ENCODE measurements at regions not wholly inside any gene's neighbourhood (a gene's known extent, or its start where the extent isn't known, plus 50 kb on each side); places are given as distances from the start of the nearest gene placed in this dataset.

DNA sequence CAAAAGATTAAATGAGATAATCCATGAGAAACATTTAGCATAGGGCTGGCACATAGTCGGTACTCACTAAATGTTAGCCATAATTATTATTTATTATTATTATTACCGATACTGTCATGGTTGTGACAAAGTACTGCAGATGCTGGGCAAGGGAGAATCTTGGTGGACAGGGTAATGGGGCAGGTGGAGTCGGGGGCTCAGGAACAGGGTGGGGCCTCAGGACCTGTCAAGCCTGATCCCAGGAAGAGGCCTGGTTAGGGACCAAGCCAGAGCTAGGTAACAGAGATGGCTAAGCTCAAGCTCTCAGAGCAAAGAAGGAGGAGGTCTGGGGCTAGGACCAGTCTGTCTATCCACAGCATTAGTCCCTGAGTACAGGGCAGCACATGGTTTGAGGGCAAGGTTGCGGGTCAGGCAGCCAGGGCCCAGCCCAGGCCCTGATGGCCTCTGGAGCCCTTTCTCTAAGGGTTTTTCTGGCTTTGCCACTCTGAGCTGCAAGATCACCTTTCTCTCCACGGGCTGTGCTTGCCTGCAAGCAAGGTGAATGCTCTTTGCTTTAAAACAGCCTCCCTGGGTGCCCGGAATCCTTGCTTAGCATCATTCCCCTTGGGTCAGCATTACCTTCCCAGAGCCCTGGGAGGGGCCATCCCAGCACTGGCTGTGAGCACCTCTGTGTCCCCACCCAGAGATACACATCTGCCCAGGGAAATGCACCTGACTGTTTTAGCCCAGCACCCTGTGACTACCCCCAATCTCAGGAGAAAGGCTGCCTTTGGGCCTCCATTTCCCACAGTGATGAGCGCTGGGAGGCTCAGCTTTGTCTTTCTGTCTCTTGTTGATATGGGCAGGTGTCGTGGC is 572.0 kb downstream of the PTPRU start:
- Mint-ChIP-seq H3K36me3 (no peaks in the 10 kb centered on the region), H3K27ac (no peak overlapping the region), H3K4me1 (no peaks in the 10 kb centered on the region)

DNA sequence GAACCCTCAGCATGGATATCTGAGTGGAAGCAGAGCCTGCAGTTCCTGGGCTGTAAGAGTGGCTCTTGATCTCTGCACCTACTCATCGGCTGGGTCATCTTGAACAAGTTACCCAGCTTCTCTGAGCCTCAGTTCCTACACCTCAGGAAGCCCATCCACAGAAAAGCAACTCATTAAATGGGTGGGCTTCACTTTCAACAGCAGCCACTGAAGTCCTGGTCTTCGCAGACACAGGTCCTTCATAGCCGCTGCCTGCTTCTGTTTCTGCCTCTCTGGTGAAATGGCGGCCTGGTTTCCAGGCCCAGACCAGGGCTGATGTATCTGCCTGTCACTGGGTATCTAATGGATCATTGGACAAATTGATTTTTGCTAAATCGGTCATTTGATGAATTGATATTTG is 571.4 kb downstream of the PTPRU start:
- Mint-ChIP-seq H3K27ac (no peak overlapping the region), H3K36me3 (no peaks in the 10 kb centered on the region), H3K4me3 (no peak overlapping the region), H3K27me3 (ENCODE audit: low read depth in 3 of 3) (peaks cover 0 to 10% (median 0%) of the 10 kb centered on the region in 3 donors), H3K4me1 (no peaks in the 10 kb centered on the region), H3K9me3 (no peaks in the 10 kb centered on the region)
- no peak for DNase-seq

More for the DNA sequence above, 572.0 kb downstream of the PTPRU start:
- Mint-ChIP-seq H3K9me3 (no peaks in the 10 kb centered on the region), H3K4me3 (no peak overlapping the region), H3K27me3 (ENCODE audit: low read depth in 3 of 3) (peaks cover 0 to 10% (median 0%) of the 10 kb centered on the region in 3 donors)
- DNase-seq: no peak

GRCh38 chr1:29806646-29807319 is 570.5 kb downstream of the PTPRU start:
- H3K27me3 Mint-ChIP-seq (ENCODE audit: low read depth in 3 of 3): peaks cover 0 to 10% (median 1%) of the 10 kb centered on the region in 3 donors
- no peaks in the 10 kb centered on the region for H3K36me3 Mint-ChIP-seq
- no peak overlapping the region for H3K4me3 Mint-ChIP-seq
- H3K4me1 Mint-ChIP-seq: no peaks in the 10 kb centered on the region
- DNase-seq: no peak
- no peak overlapping the region for H3K27ac Mint-ChIP-seq
- no peaks in the 10 kb centered on the region for H3K9me3 Mint-ChIP-seq

DNA sequence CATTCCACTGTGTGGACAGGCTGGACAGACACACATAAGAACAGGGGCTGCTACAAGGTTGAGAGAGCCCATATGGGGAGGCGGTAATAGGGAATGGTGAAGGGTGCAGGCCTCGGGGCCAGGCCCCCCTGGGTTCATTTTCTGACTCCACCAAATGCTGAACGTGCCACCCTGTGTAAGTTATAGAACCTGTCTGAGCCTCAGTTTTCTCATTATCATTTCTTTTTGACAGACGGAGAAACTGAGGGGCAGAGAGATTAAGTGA is 569.5 kb downstream of the PTPRU start:
- Mint-ChIP-seq H3K27me3 (ENCODE audit: low read depth in 3 of 3) (peaks cover 0 to 7% (median 1%) of the 10 kb centered on the region in 3 donors), H3K4me3 (no peak overlapping the region), H3K36me3 (no peaks in the 10 kb centered on the region), H3K9me3 (no peaks in the 10 kb centered on the region), H3K4me1 (no peaks in the 10 kb centered on the region), H3K27ac (no peak overlapping the region)
- no peak for DNase-seq

DNA sequence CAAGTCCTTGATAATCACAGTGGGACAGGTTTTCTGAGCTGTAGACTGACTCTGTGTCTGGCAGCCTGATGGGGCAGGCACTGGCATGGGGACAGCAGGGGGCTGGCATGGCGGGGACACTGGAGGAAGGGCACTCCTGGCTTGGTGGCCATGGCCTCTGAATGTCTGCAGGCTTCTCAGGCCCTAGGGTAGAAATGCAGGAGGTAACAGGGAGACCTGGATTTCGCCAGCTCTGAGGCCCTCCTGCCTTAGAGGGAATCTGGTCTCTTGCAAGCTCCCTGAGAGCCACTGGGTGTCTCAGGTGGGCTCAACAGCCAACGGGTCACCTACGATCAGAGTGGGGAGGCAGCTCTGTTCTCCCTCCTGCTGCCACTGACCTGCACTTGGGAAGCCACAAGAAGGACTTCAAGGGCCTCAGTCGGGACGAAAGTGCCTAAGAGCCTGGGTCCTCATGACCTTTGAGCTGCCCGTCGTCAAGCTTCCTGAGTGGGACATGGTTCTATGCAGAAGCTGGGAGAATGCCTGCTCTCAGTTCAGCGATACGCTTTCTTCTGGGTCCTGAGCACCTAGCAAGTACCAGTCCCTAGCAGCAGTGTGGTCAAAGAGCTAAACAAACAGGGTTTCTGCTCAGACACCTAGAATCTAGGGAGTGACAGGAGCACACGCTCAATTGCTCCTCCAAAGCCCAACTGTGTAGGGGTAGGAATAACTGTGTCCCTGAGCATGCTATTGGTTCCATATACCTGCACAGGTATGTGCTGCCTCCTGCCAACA is 569.0 kb downstream of the PTPRU start:
- Mint-ChIP-seq H3K36me3 (no peaks in the 10 kb centered on the region), H3K27me3 (ENCODE audit: low read depth in 3 of 3) (peaks cover 0 to 3% (median 1%) of the 10 kb centered on the region in 3 donors), H3K4me3 (no peak overlapping the region), H3K9me3 (no peaks in the 10 kb centered on the region), H3K27ac (no peak overlapping the region), H3K4me1 (no peaks in the 10 kb centered on the region)
- DNase-seq: no peak

GRCh38 chr1:29804181-29804899 is 568.0 kb downstream of the PTPRU start:
- peaks cover 0 to 3% (median 1%) of the 10 kb centered on the region in 3 donors for H3K27me3 Mint-ChIP-seq (ENCODE audit: low read depth in 3 of 3)
- H3K36me3 Mint-ChIP-seq: no peaks in the 10 kb centered on the region
- no peaks in the 10 kb centered on the region for H3K9me3 Mint-ChIP-seq
- H3K4me1 Mint-ChIP-seq: no peaks in the 10 kb centered on the region
- DNase-seq: no peak
- no peak overlapping the region for H3K27ac Mint-ChIP-seq
- H3K4me3 Mint-ChIP-seq: no peak overlapping the region

GRCh38 chr1:29803486-29803885 is 567.2 kb downstream of the PTPRU start:
- no peaks in the 10 kb centered on the region for H3K36me3 Mint-ChIP-seq
- no peak for DNase-seq
- no peak overlapping the region for H3K27ac Mint-ChIP-seq
- H3K4me3 Mint-ChIP-seq: no peak overlapping the region
- H3K9me3 Mint-ChIP-seq: no peaks in the 10 kb centered on the region
- H3K4me1 Mint-ChIP-seq: no peaks in the 10 kb centered on the region
- H3K27me3 Mint-ChIP-seq (ENCODE audit: low read depth in 3 of 3): peaks cover 0 to 3% (median 1%) of the 10 kb centered on the region in 3 donors

- no peaks in the 10 kb centered on the region for H3K36me3 Mint-ChIP-seq
- H3K27me3 Mint-ChIP-seq (ENCODE audit: low read depth in 3 of 3): peaks cover 0 to 3% (median 1%) of the 10 kb centered on the region in 3 donors
- H3K4me1 Mint-ChIP-seq: no peaks in the 10 kb centered on the region
- H3K4me3 Mint-ChIP-seq: no peak overlapping the region
- DNase-seq: no peak
- H3K9me3 Mint-ChIP-seq: no peaks in the 10 kb centered on the region
- H3K27ac Mint-ChIP-seq: no peak overlapping the region
Observed at GRCh38 chr1:29802181-29803068, 566.1 kb downstream of the PTPRU start.

GRCh38 chr1:29801561-29801973 is 565.2 kb downstream of the PTPRU start:
- H3K27me3 Mint-ChIP-seq (ENCODE audit: low read depth in 3 of 3): peaks cover 0 to 3% (median 1%) of the 10 kb centered on the region in 3 donors
- H3K27ac Mint-ChIP-seq: no peak overlapping the region
- H3K4me1 Mint-ChIP-seq: no peaks in the 10 kb centered on the region
- H3K36me3 Mint-ChIP-seq: no peaks in the 10 kb centered on the region
- H3K4me3 Mint-ChIP-seq: no peak overlapping the region
- H3K9me3 Mint-ChIP-seq: no peaks in the 10 kb centered on the region
- DNase-seq: no peak

DNA sequence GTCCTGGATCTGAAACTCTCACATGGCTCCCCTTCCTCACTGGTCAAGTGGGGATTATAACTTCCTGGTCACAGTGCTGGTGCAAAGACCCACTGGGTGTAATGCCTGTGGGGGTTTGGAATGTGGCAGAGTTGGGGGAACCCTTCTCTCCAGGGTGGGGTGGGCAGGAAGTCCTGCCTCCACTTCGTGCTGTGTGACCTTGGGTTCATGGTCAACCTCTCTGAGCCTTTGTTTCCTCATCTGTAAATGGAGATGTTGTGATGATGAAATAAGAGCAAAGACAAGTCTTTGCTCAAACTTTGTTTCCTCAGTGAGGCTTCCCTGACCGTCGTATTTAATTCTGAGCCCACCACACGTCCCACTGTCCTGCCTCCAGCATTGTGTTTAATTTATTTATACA is 564.7 kb downstream of the PTPRU start:
- no peaks in the 10 kb centered on the region for H3K4me1 Mint-ChIP-seq
- no peak overlapping the region for H3K27ac Mint-ChIP-seq
- H3K36me3 Mint-ChIP-seq: no peaks in the 10 kb centered on the region
- H3K4me3 Mint-ChIP-seq: no peak overlapping the region
- H3K9me3 Mint-ChIP-seq: no peaks in the 10 kb centered on the region
- peaks cover 0 to 3% (median 1%) of the 10 kb centered on the region in 3 donors for H3K27me3 Mint-ChIP-seq (ENCODE audit: low read depth in 3 of 3)
- no peak for DNase-seq

DNA sequence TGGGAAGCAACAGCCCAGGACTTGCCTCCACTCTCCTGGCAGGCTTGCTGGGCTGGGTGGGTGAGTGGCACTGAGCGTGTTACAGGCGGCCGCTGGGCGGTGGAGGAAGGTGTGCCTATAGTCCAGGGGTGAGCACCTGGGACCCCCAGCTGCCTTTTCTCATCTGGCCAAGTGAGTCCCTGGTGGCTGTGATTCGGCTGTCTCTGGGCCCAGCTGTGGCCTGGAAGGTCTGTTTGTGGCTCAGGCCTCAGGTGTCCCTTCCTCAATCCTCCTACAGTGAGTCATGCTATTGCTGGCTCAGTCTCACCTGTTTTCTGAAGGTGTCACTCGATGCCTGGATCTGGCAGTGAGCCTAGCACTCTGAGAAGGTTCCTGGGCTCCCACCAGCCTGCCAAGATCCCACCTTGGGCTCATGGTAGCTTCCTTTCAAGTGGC is 564.2 kb downstream of the PTPRU start:
- Mint-ChIP-seq H3K27me3 (ENCODE audit: low read depth in 3 of 3) (peaks cover 0 to 3% (median 1%) of the 10 kb centered on the region in 3 donors), H3K36me3 (no peaks in the 10 kb centered on the region), H3K27ac (no peak overlapping the region), H3K4me1 (no peaks in the 10 kb centered on the region), H3K4me3 (no peak overlapping the region), H3K9me3 (no peaks in the 10 kb centered on the region)
- no peak for DNase-seq

DNA sequence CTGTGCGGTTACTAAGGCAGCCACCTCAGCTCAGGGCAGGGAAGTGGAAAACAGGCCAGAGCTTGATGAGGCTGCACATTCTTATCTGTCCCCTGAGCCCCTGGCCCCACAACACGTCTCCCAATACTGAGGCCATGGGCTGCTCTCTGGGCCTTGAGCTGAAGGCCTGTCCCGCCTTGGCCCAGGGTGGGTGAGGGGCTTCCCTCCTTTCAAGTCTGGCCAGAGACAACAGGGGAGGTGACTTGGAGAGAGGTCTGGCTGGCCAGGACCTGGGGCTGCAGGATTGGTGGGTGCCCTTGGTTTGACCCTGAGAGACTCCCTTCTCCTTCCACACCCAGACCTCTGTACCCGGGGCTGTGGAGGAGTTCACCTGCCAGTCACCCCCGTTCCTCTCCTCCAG is 563.8 kb downstream of the PTPRU start:
- H3K27me3 Mint-ChIP-seq (ENCODE audit: low read depth in 3 of 3): peaks cover 0 to 3% (median 1%) of the 10 kb centered on the region in 3 donors

More for the DNA sequence above, 563.8 kb downstream of the PTPRU start:
- Mint-ChIP-seq H3K9me3 (no peaks in the 10 kb centered on the region), H3K4me3 (no peak overlapping the region), H3K4me1 (no peaks in the 10 kb centered on the region), H3K36me3 (no peaks in the 10 kb centered on the region), H3K27ac (no peak overlapping the region)
- no peak for DNase-seq

Data from immature natural killer cell (primary cell).